Osteoblast (primary cell): ENCODE measurements at regions not wholly inside any gene's neighbourhood (a gene's known extent, or its start where the extent isn't known, plus 50 kb on each side); places are given as distances from the start of the nearest gene placed in this dataset.

Experiments used
- DNase-seq: peaks from one replicate; pipeline ENCODE4 v3.0.0; 2011; ENCODE audit warnings: low spot score, mixed read lengths; ENCODE audit not compliant: insufficient read length; ENCODE audit errors: missing footprints
- H2AFZ ChIP-seq: 2 replicates; pipeline ENCODE4 v1.6.0; 2011; ENCODE audit warnings: mild to moderate bottlenecking, low read length
- H3K27ac ChIP-seq: 2 replicates; pipeline ENCODE4 v1.5.1; 2011; ENCODE audit warnings: mild to moderate bottlenecking, low read depth, low read length, moderate library complexity
- H3K27me3 ChIP-seq: 2 replicates; pipeline ENCODE4 v1.6.0; 2012; ENCODE audit warnings: mild to moderate bottlenecking, control low read depth, inconsistent platforms, low read length, moderate library complexity; ENCODE audit not compliant: insufficient read depth
- H3K36me3 ChIP-seq: 2 replicates; pipeline ENCODE4 v1.5.1; 2011; ENCODE audit warnings: mild to moderate bottlenecking, low read length, control low read depth, moderate library complexity; ENCODE audit not compliant: insufficient read depth
- H3K4me1 ChIP-seq: 2 replicates; pipeline ENCODE4 v1.5.1; 2011; ENCODE audit warnings: mild to moderate bottlenecking, low read length, control low read depth, moderate library complexity; ENCODE audit not compliant: insufficient read depth
- H3K4me2 ChIP-seq: 2 replicates; pipeline ENCODE4 v1.6.0; 2011; ENCODE audit warnings: mild to moderate bottlenecking, low read length; ENCODE audit not compliant: insufficient read depth
- H3K4me3 ChIP-seq: fragments of 200-600 bp; sonication (generic); 3 replicates; pipeline ENCODE4 v1.5.1; 2012; ENCODE audit warnings: mild to moderate bottlenecking, low read length, inconsistent platforms; ENCODE audit not compliant: insufficient read depth
- H3K79me2 ChIP-seq: 2 replicates; pipeline ENCODE4 v1.6.0; 2012; ENCODE audit warnings: mild to moderate bottlenecking, low read length, control low read depth, inconsistent platforms; ENCODE audit not compliant: insufficient read depth
- H3K9me3 ChIP-seq: 2 replicates; pipeline ENCODE4 v1.5.1; 2011; ENCODE audit warnings: low read depth, low read length, control low read depth
- H4K20me1 ChIP-seq: 2 replicates; pipeline ENCODE4 v1.6.0; 2012; ENCODE audit warnings: mild to moderate bottlenecking, low read length, control low read depth; ENCODE audit not compliant: insufficient read depth
- CTCF ChIP-seq: IDR thresholded peaks from 2 replicates; pipeline ENCODE4 v1.5.1; 2011; ENCODE audit warnings: mild to moderate bottlenecking, low read depth, low read length, moderate library complexity; ENCODE audit errors: extremely low read depth

- DNase-seq: no peak
- Histone ChIP-seq H3K4me3 (no peak overlapping the region), H2AFZ (no peak overlapping the region), H3K79me2 (no peaks in the 10 kb centered on the region), H3K27ac (no peak overlapping the region), H4K20me1 (no peaks in the 10 kb centered on the region), H3K9me3 (no peaks in the 10 kb centered on the region), H3K4me1 (no peaks in the 10 kb centered on the region), H3K27me3 (peaks cover 4% of the 10 kb centered on the region), H3K36me3 (no peaks in the 10 kb centered on the region), H3K4me2 (no peak overlapping the region)
- no peak for TF ChIP-seq CTCF
These were observed 103.8 kb downstream of the UNCX start for GRCh38 chr7:1336509-1336908.

GRCh38 chr7:1339611-1340010, 106.9 kb downstream of the UNCX start:
- no peaks in the 10 kb centered on the region for H3K36me3 ChIP-seq

GRCh38 chr7:1340031-1340430, 107.4 kb downstream of the UNCX start:
- Histone ChIP-seq H2AFZ (no peak overlapping the region), H3K9me3 (no peaks in the 10 kb centered on the region), H3K4me3 (no peak overlapping the region), H3K79me2 (no peaks in the 10 kb centered on the region), H3K27ac (no peak overlapping the region), H4K20me1 (no peaks in the 10 kb centered on the region), H3K4me1 (no peaks in the 10 kb centered on the region), H3K27me3 (peaks cover 4% of the 10 kb centered on the region), H3K36me3 (no peaks in the 10 kb centered on the region), H3K4me2 (no peak overlapping the region)
- TF ChIP-seq CTCF: no peak
- DNase-seq: no peak

More at GRCh38 chr7:1339611-1340010, 106.9 kb downstream of the UNCX start:
- Histone ChIP-seq H4K20me1 (no peaks in the 10 kb centered on the region), H3K79me2 (no peaks in the 10 kb centered on the region), H2AFZ (no peak overlapping the region), H3K4me3 (no peak overlapping the region), H3K9me3 (no peaks in the 10 kb centered on the region), H3K27ac (no peak overlapping the region), H3K4me2 (no peak overlapping the region), H3K4me1 (no peaks in the 10 kb centered on the region), H3K27me3 (peaks cover 4% of the 10 kb centered on the region)
- no peak for DNase-seq
- no peak for TF ChIP-seq CTCF

- no peaks in the 10 kb centered on the region for H4K20me1 ChIP-seq
- no peak overlapping the region for H2AFZ ChIP-seq
- DNase-seq: no peak
- H3K4me3 ChIP-seq: no peak overlapping the region
- H3K27ac ChIP-seq: no peak overlapping the region
- no peak for TF ChIP-seq CTCF
- no peaks in the 10 kb centered on the region for H3K36me3 ChIP-seq
- no peaks in the 10 kb centered on the region for H3K79me2 ChIP-seq
- H3K4me2 ChIP-seq: no peak overlapping the region
- H3K4me1 ChIP-seq: no peaks in the 10 kb centered on the region
- no peaks in the 10 kb centered on the region for H3K9me3 ChIP-seq
- peaks cover 4% of the 10 kb centered on the region for H3K27me3 ChIP-seq
These were observed 108.0 kb downstream of the UNCX start for GRCh38 chr7:1340461-1341360.
